Esophagus squamous epithelium (tissue), 5 donors: ENCODE measurements at regions not wholly inside any gene's neighbourhood (a gene's known extent, or its start where the extent isn't known, plus 50 kb on each side); places are given as distances from the start of the nearest gene placed in this dataset.

Source experiments
- DNase-seq: peaks from one replicate; lab custom pipeline; 2025; lab: John Stamatoyannopoulos, UW
- H3K27ac ChIP-seq, 4 donors: fragments of 200-600 bp; sonication (generic); one replicate each; pipeline ENCODE4 v1.5.1; 2016 to 2019; ENCODE audit warnings: mild to moderate bottlenecking in 1 of 4
- H3K27me3 ChIP-seq, 4 donors: fragments of 200-600 bp; sonication (generic); 1 replicate in 3 of 4; 2 replicates in 1 of 4; pipeline versions ENCODE4 v1.5.1 to v1.6.0; 2017 to 2021; ENCODE audit warnings: antibody characterized with exemption in 1 of 4
- H3K36me3 ChIP-seq, 3 donors: fragments of 200-600 bp; sonication (generic); one replicate each; pipeline ENCODE4 v1.5.1; 2016 to 2019
- H3K4me1 ChIP-seq, 3 donors: fragments of 200-600 bp; sonication (generic); one replicate each; pipeline ENCODE4 v1.5.1; 2017 to 2019
- H3K4me3 ChIP-seq, 4 donors: fragments of 200-600 bp; sonication (generic); 1 replicate in 3 of 4; 2 replicates in 1 of 4; pipeline ENCODE4 v1.5.1; 2016 to 2019; ENCODE audit warnings: mild to moderate bottlenecking in 2 of 4, moderate library complexity in 1 of 4
- H3K9me3 ChIP-seq, 3 donors: fragments of 200-600 bp; sonication (generic); one replicate each; pipeline ENCODE4 v1.5.1; 2016 to 2019
- POLR2A ChIP-seq, 4 donors: fragments of 450-650 bp; IDR thresholded peaks; one replicate each; pipeline ENCODE4 v1.6.1; 2017; ENCODE audit warnings: antibody characterized with exemption in 4 of 4, mild to moderate bottlenecking in 4 of 4, moderate library complexity in 3 of 4
- WGBS, 2 donors: methylation state at CpG; one replicate each; pipeline ENCODE4 v1.1.5; 2018; 5-methylcytosine and 5-hydroxymethylcytosine counted together
- intact Hi-C: fragments of 100-400 bp; cut with DNase I; formaldehyde crosslinking; loops from one replicate; pipeline ENCODE4 v1.15.0; 2022
- TF ChIP-seq, protein P1 (sequence below), 6 experiments: fragments of 450-650 bp in 4 of 6; fragments of 200-600 bp in 2 of 6; sonication (generic) in 2 of 6; IDR thresholded peaks; one replicate each; pipeline ENCODE4 v1.5.1; 2016 to 2019; ENCODE audit warnings: antibody characterized with exemption in 6 of 6, mild to moderate bottlenecking in 4 of 6, moderate library complexity in 4 of 6
- donor health status: DM: yes; HTN: yes; CAD: no.

DNA sequence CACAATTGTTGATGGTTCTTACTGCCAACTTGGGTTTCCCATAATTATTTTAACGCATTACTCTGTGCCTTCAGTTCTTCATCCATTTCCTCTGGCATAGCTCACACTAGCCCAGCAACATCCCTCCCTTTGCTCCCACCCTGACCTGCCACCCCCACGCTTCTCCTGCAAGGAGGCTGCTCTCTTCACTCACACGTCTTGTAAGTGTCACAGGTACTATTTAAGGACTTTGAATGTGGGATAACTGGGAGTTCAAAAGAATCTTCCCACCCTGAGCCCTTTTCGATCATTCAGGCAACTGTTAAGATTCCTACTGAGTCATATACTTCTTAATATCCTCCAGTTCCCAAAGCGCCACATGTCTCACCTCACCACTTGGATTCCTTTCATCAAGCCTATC is 95.4 kb downstream of the PXDC1 start:
- Histone ChIP-seq H3K36me3 (no peaks in the 10 kb centered on the region), H3K4me1 (no peaks in the 10 kb centered on the region), H3K27me3 (no peaks in the 10 kb centered on the region), H3K4me3 (no peak overlapping the region), H3K27ac (no peak overlapping the region), H3K9me3 (no peaks in the 10 kb centered on the region)
- WGBS, 2 donors, result 86% methylated on average over 5 of the region's 5 CpGs
- no peak for DNase-seq
- intact Hi-C loops, result no loop called here
- TF ChIP-seq, protein P1, sequence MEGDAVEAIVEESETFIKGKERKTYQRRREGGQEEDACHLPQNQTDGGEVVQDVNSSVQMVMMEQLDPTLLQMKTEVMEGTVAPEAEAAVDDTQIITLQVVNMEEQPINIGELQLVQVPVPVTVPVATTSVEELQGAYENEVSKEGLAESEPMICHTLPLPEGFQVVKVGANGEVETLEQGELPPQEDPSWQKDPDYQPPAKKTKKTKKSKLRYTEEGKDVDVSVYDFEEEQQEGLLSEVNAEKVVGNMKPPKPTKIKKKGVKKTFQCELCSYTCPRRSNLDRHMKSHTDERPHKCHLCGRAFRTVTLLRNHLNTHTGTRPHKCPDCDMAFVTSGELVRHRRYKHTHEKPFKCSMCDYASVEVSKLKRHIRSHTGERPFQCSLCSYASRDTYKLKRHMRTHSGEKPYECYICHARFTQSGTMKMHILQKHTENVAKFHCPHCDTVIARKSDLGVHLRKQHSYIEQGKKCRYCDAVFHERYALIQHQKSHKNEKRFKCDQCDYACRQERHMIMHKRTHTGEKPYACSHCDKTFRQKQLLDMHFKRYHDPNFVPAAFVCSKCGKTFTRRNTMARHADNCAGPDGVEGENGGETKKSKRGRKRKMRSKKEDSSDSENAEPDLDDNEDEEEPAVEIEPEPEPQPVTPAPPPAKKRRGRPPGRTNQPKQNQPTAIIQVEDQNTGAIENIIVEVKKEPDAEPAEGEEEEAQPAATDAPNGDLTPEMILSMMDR (IDR thresholded peaks at IDR 0.05), result no peak
- TF ChIP-seq POLR2A (IDR thresholded peaks at IDR 0.05), result no peak

DNA sequence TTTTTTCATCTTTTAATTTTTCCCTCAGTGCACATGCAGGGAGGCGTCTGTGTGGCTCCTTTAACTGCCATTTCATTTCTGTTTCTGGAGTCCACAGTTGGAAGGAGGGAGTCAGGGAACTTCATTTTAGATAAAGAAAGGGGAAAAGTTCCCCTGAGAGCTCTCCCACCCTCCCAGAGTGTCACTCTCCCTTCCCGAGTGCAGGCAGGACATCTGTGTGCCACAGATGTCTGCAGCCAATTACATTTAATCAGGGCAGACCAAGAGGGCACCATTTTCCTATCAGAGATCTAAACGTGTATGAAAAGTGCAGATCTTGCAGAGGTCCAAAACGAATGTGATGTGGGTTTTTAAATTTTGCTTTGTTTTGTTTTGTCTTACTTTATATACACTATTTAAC is 96.6 kb downstream of the PXDC1 start:
- H3K36me3 ChIP-seq, result no peaks in the 10 kb centered on the region
- intact Hi-C loops, result no loop called here
- H3K4me3 ChIP-seq, result no peak overlapping the region
- no peak overlapping the region for H3K27ac ChIP-seq
- H3K9me3 ChIP-seq, result no peaks in the 10 kb centered on the region
- no peaks in the 10 kb centered on the region for H3K4me1 ChIP-seq
- H3K27me3 ChIP-seq, result no peaks in the 10 kb centered on the region
- no peak for DNase-seq
- TF ChIP-seq, protein P1 (IDR thresholded peaks at IDR 0.05), result no peak
- TF ChIP-seq POLR2A (IDR thresholded peaks at IDR 0.05), result no peak
- WGBS, 2 donors, result 57 to 65% methylated on average over 4 of the region's 4 CpGs

DNA sequence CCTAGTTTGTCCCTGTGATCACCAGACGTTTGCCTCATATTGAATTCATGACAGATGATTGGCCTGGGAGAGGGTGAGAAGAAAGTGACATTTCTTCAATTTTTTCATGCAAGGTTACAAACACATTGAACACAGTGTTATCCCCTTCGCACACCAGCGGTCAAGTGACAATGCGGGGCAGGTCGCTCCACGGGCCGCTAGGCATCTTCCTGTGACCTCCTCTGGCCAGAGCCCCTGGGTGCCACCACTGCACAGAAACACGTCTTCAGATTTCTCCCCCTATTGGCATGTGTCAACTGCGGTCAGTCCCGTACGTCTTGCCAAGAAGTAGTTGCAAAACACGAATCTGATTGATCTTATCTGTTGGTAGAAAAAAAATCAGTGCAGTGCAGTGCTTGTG is 97.1 kb downstream of the PXDC1 start:
- WGBS, 2 donors, result 88 to 92% methylated on average over 11 to 12 of the region's 12 CpGs
- DNase-seq, result no peak
- Histone ChIP-seq H3K36me3 (no peaks in the 10 kb centered on the region), H3K4me3 (no peak overlapping the region), H3K9me3 (no peaks in the 10 kb centered on the region), H3K27me3 (no peaks in the 10 kb centered on the region), H3K27ac (no peak overlapping the region), H3K4me1 (no peaks in the 10 kb centered on the region)
- intact Hi-C loops, result no loop called here
- TF ChIP-seq, protein P1 (IDR thresholded peaks at IDR 0.05), result no peak
- TF ChIP-seq POLR2A (IDR thresholded peaks at IDR 0.05), result no peak

DNA sequence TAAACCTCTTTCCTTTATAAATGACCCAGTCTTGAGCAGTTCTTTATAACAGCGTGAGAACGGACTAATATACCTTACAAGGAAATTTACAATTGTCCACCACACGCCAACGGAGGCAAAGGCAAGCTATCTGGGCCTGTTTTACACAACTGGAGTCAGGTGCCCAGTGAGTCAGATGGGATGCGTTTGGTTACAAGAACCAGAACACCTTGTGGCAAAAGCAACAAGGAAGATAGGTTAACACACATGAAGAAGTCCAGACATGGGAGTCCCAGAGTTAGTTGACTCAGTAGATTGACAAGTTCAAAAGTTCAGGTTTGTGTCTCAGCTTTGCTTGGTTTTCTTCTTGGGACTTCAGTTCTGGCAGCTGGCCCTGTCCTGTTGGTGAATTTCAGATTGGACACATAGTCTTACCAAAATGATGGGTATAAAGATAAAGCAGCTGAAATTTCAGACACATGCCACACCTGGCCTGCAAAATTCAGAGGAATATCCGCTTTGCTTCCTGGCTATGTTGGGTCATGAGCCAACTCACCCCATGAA is 97.9 kb downstream of the PXDC1 start:
- no peaks in the 10 kb centered on the region for H3K36me3 ChIP-seq
- intact Hi-C loops, result no loop called here
- H3K4me1 ChIP-seq, result no peaks in the 10 kb centered on the region
- H3K27ac ChIP-seq, result no peak overlapping the region
- no peaks in the 10 kb centered on the region for H3K27me3 ChIP-seq
- no peak overlapping the region for H3K4me3 ChIP-seq
- no peaks in the 10 kb centered on the region for H3K9me3 ChIP-seq
- 86 to 95% methylated on average over 6 of the region's 6 CpGs for WGBS, 2 donors
- no peak for DNase-seq
- TF ChIP-seq, protein P1 (IDR thresholded peaks at IDR 0.05), result no peak
- no peak for TF ChIP-seq POLR2A (IDR thresholded peaks at IDR 0.05)

DNA sequence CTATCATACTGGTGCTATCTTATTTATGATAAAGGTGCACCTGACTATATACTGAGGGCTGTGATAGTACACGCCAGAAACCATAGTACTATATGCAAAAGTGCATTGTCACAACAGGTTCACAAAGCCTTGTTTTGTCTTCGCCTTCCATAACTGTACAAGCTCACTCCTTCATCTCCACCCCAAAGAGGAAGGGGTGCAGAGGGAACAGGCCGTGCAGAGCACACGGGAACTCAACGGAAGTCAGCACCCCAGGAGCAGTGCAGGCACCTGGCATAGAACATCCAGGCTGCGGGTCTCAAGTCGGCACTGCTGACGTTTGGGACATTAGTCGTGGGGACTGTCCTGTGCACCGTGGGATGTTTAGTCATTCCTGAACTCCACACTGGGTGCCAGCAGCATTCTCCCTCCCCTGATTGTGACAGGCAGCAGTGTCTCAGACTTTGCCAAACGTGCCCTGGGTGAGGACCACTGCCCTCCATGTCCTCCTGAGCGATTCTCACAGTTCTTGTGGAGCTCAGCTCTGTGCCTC is 99.7 kb downstream of the PXDC1 start:
- H3K27me3 ChIP-seq, result no peaks in the 10 kb centered on the region
- intact Hi-C loops, result no loop called here
- no peaks in the 10 kb centered on the region for H3K9me3 ChIP-seq
- H3K4me1 ChIP-seq, result no peaks in the 10 kb centered on the region
- TF ChIP-seq POLR2A (IDR thresholded peaks at IDR 0.05), result no peak
- TF ChIP-seq, protein P1 (IDR thresholded peaks at IDR 0.05), result no peak
- DNase-seq, result no peak
- H3K36me3 ChIP-seq, result no peaks in the 10 kb centered on the region
- H3K4me3 ChIP-seq, result no peak overlapping the region
- no peak overlapping the region for H3K27ac ChIP-seq
- WGBS, 2 donors, result 73 to 74% methylated on average over 10 of the region's 12 CpGs
